ENCODE measurements at regions not wholly inside any gene's neighbourhood (a gene's known extent, or its start where the extent isn't known, plus 50 kb on each side); places are given as distances from the start of the nearest gene placed in this dataset.

- no peak overlapping the region for H3K4ac ChIP-seq (replicated peaks; ENCODE audit: insufficient read length, low read depth, low read length)
- H3K4me3 ChIP-seq (ENCODE audit: extremely low read depth in 1 of 4, insufficient read depth in 2 of 4, low read depth in 3 of 4, low read length in 4 of 4) = peak overlapping the region in 1 of 4 experiments; percentile 29; a peak in 1 of 8 replicates
- no peak overlapping the region for H3K56ac ChIP-seq (replicated peaks; ENCODE audit: insufficient read length, low read depth, low read length)
- no peaks in the 10 kb centered on the region for H3K79me1 ChIP-seq (ENCODE audit: low read depth, low read length)
- H3K79me2 ChIP-seq (ENCODE audit: control insufficient read depth in 1 of 2, insufficient read depth in 2 of 2, low read length in 2 of 2) = no peaks in the 10 kb centered on the region
- no peak overlapping the region for H3K4me2 ChIP-seq (ENCODE audit: insufficient read depth in 1 of 2, low read depth in 2 of 2, low read length in 2 of 2)
- no peak overlapping the region for H3K18ac ChIP-seq (ENCODE audit: extremely low read depth, low read length)
- H4K5ac ChIP-seq (ENCODE audit: insufficient read length, low read depth, low read length) = no peak overlapping the region
- no peak for FAIRE-seq
- H3K4me1 ChIP-seq (replicated peaks in 1 of 4; ENCODE audit: control insufficient read depth in 3 of 4, insufficient read depth in 4 of 4, low read length in 3 of 4) = peaks cover 0 to 18% (median 3%) of the 10 kb centered on the region in 4 experiments; a peak in 5 of 7 replicates
- TF ChIP-seq RNF2 (IDR thresholded peaks at IDR 0.05; ENCODE audit: borderline replicate concordance, low read depth, low read length, missing control alignments, poor library complexity, severe bottlenecking) (no peak), CTBP2 (IDR thresholded peaks at IDR 0.05; ENCODE audit: borderline replicate concordance, insufficient read depth, insufficient read length, low read length) (no peak)
- H3K27ac ChIP-seq (ENCODE audit: low read depth, low read length) = no peak overlapping the region
- no peak overlapping the region for H4K8ac ChIP-seq (ENCODE audit: extremely low read depth, insufficient read depth, low read length)
- H2AFZ ChIP-seq (ENCODE audit: low read length) = no peak overlapping the region
- no peaks in the 10 kb centered on the region for H3K27me3 ChIP-seq (replicated peaks in 1 of 4; ENCODE audit: control insufficient read depth in 3 of 4, extremely low read depth in 1 of 4, insufficient read depth in 3 of 4, low read length in 3 of 4)
- H3K14ac ChIP-seq (ENCODE audit: insufficient read length) = no peak overlapping the region
- no peaks in the 10 kb centered on the region for H3K23me2 ChIP-seq (ENCODE audit: low read depth, low read length)
- WGBS, 2 experiments (ENCODE audit: extremely low coverage in 1 of 2, insufficient coverage in 1 of 2, insufficient read length in 1 of 2, insufficient replicate concordance in 2 of 2, low coverage in 1 of 2, low lambda C conversion rate in 2 of 2, missing lambda C conversion rate in 1 of 2) = 92% methylated on average over 2 of the region's 2 CpGs; no CpG with 5 or more reads in 1 of the 2 experiments
- H2BK120ac ChIP-seq (replicated peaks; ENCODE audit: low read depth, low read length) = peak overlapping the region; percentile 89
- ChIA-PET CTCF (ENCODE audit: partially characterized antibody) (interaction anchor here (0.6 to 0.9 kb wide), 2 partner anchors 28 to 256 kb away, joined by 3 to 4 read pairs; no protein-coding TSS in a partner anchor), POLR2A (ENCODE audit: partially characterized antibody) (no interaction called here)
- H4K91ac ChIP-seq (replicated peaks; ENCODE audit: insufficient read length, low read length) = no peak overlapping the region
- no peak overlapping the region for H3K23ac ChIP-seq (ENCODE audit: insufficient read length)
- peaks cover 15 to 17% of the 10 kb centered on the region in 2 experiments for H3K9me3 ChIP-seq (ENCODE audit: insufficient read depth in 2 of 2, low read depth in 1 of 2, low read length in 1 of 2)
- no peak for DNase-seq (ENCODE audit: low read depth in 1 of 2, low spot score in 2 of 2)
- no peak overlapping the region for H2BK15ac ChIP-seq (ENCODE audit: low read length)
- no peak overlapping the region for H2AK5ac ChIP-seq (ENCODE audit: low read depth, low read length)
- peaks cover 0 to 17% (median 6%) of the 10 kb centered on the region in 4 experiments; a peak in 4 of 8 replicates for H3K36me3 ChIP-seq (ENCODE audit: control insufficient read depth in 2 of 4, insufficient read depth in 4 of 4, low read length in 3 of 4)
- H2BK20ac ChIP-seq (ENCODE audit: low read length) = peak overlapping the region; percentile 23; the same call in 1 of the 2 replicates
- H2BK5ac ChIP-seq (ENCODE audit: low read depth, low read length) = no peak overlapping the region; the same call in 1 of the 2 replicates
- no peaks in the 10 kb centered on the region for H4K20me1 ChIP-seq (replicated peaks in 1 of 2; ENCODE audit: control insufficient read depth in 1 of 2, insufficient read depth in 2 of 2, low read length in 2 of 2)
- no peak overlapping the region for H3K9ac ChIP-seq (replicated peaks in 1 of 4; ENCODE audit: extremely low read depth in 1 of 4, low read depth in 3 of 4, low read length in 3 of 4)
- H2BK12ac ChIP-seq (ENCODE audit: low read depth, low read length) = no peak overlapping the region
Observed at GRCh38 chr2:167863377-167863776, 384.0 kb downstream of the STK39 start.
